ENCODE measurements at regions not wholly inside any gene's neighbourhood (a gene's known extent, or its start where the extent isn't known, plus 50 kb on each side); places are given as distances from the start of the nearest gene placed in this dataset.

GRCh38 chr5:180424094-180424493 lies 70.1 kb upstream of the CNOT6 start:
- no peaks in the 10 kb centered on the region for H3K4me1 ChIP-seq
- WGBS, 2 donors (ENCODE audit: low coverage in 1 of 2) = 83 to 96% methylated on average over 4 to 7 of the region's 7 CpGs
- TF ChIP-seq POLR2A (IDR thresholded peaks at IDR 0.05) = no peak
- TF ChIP-seq EP300 (IDR thresholded peaks at IDR 0.05) = no peak
- no peak for TF ChIP-seq CTCF (IDR thresholded peaks at IDR 0.05)
- TF ChIP-seq POLR2AphosphoS5 (IDR thresholded peaks at IDR 0.05) = no peak
- no peaks in the 10 kb centered on the region for H3K27me3 ChIP-seq
- no peak overlapping the region for H3K4me3 ChIP-seq
- no peaks in the 10 kb centered on the region for H3K36me3 ChIP-seq
- no peak for ATAC-seq
- no peak overlapping the region for H3K27ac ChIP-seq
- no peaks in the 10 kb centered on the region for H3K9me3 ChIP-seq

GRCh38 chr5:180428598-180428997 lies 65.6 kb upstream of the CNOT6 start:
- no peak overlapping the region for H3K4me3 ChIP-seq
- H3K4me1 ChIP-seq = no peaks in the 10 kb centered on the region
- no peak for TF ChIP-seq POLR2A (IDR thresholded peaks at IDR 0.05)
- no peak for TF ChIP-seq POLR2AphosphoS5 (IDR thresholded peaks at IDR 0.05)
- no peak for ATAC-seq
- H3K27ac ChIP-seq = no peak overlapping the region
- no peaks in the 10 kb centered on the region for H3K9me3 ChIP-seq
- no peaks in the 10 kb centered on the region for H3K36me3 ChIP-seq
- 82 to 92% methylated on average over 3 to 5 of the region's 8 CpGs for WGBS, 2 donors (ENCODE audit: low coverage in 1 of 2)
- H3K27me3 ChIP-seq = peaks cover 4% of the 10 kb centered on the region

- Histone ChIP-seq H3K27ac (no peak overlapping the region), H3K27me3 (peaks cover 15% of the 10 kb centered on the region), H3K4me1 (no peaks in the 10 kb centered on the region), H3K4me3 (no peak overlapping the region), H3K9me3 (no peaks in the 10 kb centered on the region), H3K36me3 (no peaks in the 10 kb centered on the region)
- no CpG with 5 or more reads among the region's 27 CpGs for WGBS, 2 donors (ENCODE audit: low coverage in 1 of 2)
- TF ChIP-seq POLR2AphosphoS5 (IDR thresholded peaks at IDR 0.05) (no peak), POLR2A (IDR thresholded peaks at IDR 0.05) (no peak), EP300 (IDR thresholded peaks at IDR 0.05) (no peak), CTCF (IDR thresholded peaks at IDR 0.05) (no peak)
- ATAC-seq = no peak
These were observed 62.2 kb upstream of the CNOT6 start for GRCh38 chr5:180431932-180432331.

GRCh38 chr5:180433032-180433422 lies 61.2 kb upstream of the CNOT6 start:
- Histone ChIP-seq H3K9me3 (no peaks in the 10 kb centered on the region), H3K27me3 (peaks cover 15% of the 10 kb centered on the region), H3K27ac (no peak overlapping the region), H3K4me1 (no peaks in the 10 kb centered on the region), H3K36me3 (no peaks in the 10 kb centered on the region), H3K4me3 (no peak overlapping the region)
- WGBS, 2 donors (ENCODE audit: low coverage in 1 of 2) = 53 to 70% methylated on average over 3 to 5 of the region's 6 CpGs
- no peak for ATAC-seq
- no peak for TF ChIP-seq CTCF (IDR thresholded peaks at IDR 0.05)
- no peak for TF ChIP-seq POLR2AphosphoS5 (IDR thresholded peaks at IDR 0.05)
- no peak for TF ChIP-seq POLR2A (IDR thresholded peaks at IDR 0.05)
- TF ChIP-seq EP300 (IDR thresholded peaks at IDR 0.05) = no peak

GRCh38 chr5:180435594-180435993 lies 58.6 kb upstream of the CNOT6 start:
- Histone ChIP-seq H3K9me3 (peaks cover 0 to 6% (median 0%) of the 10 kb centered on the region in 3 donors), H3K27me3 (peaks cover 37% of the 10 kb centered on the region), H3K4me1 (no peaks in the 10 kb centered on the region), H3K36me3 (no peaks in the 10 kb centered on the region), H3K4me3 (no peak overlapping the region), H3K27ac (no peak overlapping the region)
- no peak for TF ChIP-seq POLR2A (IDR thresholded peaks at IDR 0.05)
- TF ChIP-seq POLR2AphosphoS5 (IDR thresholded peaks at IDR 0.05) = no peak
- TF ChIP-seq EP300 (IDR thresholded peaks at IDR 0.05) = no peak
- TF ChIP-seq CTCF (IDR thresholded peaks at IDR 0.05) = no peak
- no peak for ATAC-seq
- WGBS, 2 donors (ENCODE audit: low coverage in 1 of 2) = 81% methylated on average over 3 of the region's 7 CpGs; no CpG with 5 or more reads in 1 of the 2 donors
